HepG2 (cell line): ENCODE measurements at regions not wholly inside any gene's neighbourhood (a gene's known extent, or its start where the extent isn't known, plus 50 kb on each side); places are given as distances from the start of the nearest gene placed in this dataset.

Experiments used
- ATAC-seq: fragments of 200-7000 bp; cut with Tn5 transposase; 3 replicates; pipeline ENCODE4 v1.9.1; 2020; ENCODE audit warnings: mild to moderate bottlenecking, moderate library complexity
- BruUV-seq: library from RNA; stranded (reverse); fragments of 400-500 nt; replicated peaks from 2 replicates; lab custom pipeline; 2021; lab: Mats Ljungman, UMichigan
- CTCF ChIA-PET: fragments of 300-600 bp; formaldehyde crosslinking; extraction: SDS; loops from one replicate; lab custom pipeline; 2021; ENCODE audit warnings: low total read pairs, inconsistent platforms, low intra/inter-chr PET ratio; lab: Yijun Ruan, JAX
- POLR2A ChIA-PET: fragments of 350-600 bp; sonication (Branson Sonifier 250); formaldehyde crosslinking; loops from one replicate; lab custom pipeline; 2020; ENCODE audit warnings: antibody characterized with exemption, inconsistent platforms; lab: Yijun Ruan, JAX
- DNase-seq: peaks from one replicate; pipeline ENCODE4 v3.0.0-alpha.2; 2015; ENCODE audit warnings: low spot score
- FAIRE-seq: peaks from 3 replicates; lab custom pipeline; 2011; peaks lifted over from hg19 to GRCh38; lab: Jason Lieb, UNC
- H2AFZ ChIP-seq: one replicate; pipeline ENCODE4 v1.6.1; 2011; ENCODE audit warnings: low read length, inconsistent platforms
- H3K27ac ChIP-seq: fragments of 300-600 bp; 3 replicates; pipeline ENCODE4 v1.8.0; 2011; ENCODE audit warnings: mixed run types, mild to moderate bottlenecking, mixed read lengths, low read length, inconsistent platforms; ENCODE audit not compliant: insufficient read depth; ENCODE audit errors: extremely low read length
- H3K27me3 ChIP-seq, 2 experiments: fragments of 200-600 bp in 1 of 2; 2 replicates in 1 of 2; 3 replicates in 1 of 2; pipeline versions ENCODE4 v1.6.0 to v1.8.0; 2011; ENCODE audit warnings: low read length in 2 of 2, mild to moderate bottlenecking in 2 of 2, moderate library complexity in 2 of 2, inconsistent platforms in 1 of 2; ENCODE audit not compliant: insufficient read depth in 2 of 2, control insufficient read depth in 1 of 2
- H3K36me3 ChIP-seq, 2 experiments: fragments of 200-600 bp in 1 of 2; replicated peaks in 1 of 2; 2 replicates in 1 of 2; 3 replicates in 1 of 2; pipeline versions ENCODE4 v1.5.1 to v1.8.0; 2011; ENCODE audit warnings: low read length in 2 of 2, inconsistent platforms in 1 of 2; ENCODE audit not compliant: insufficient read depth in 2 of 2, control insufficient read depth in 1 of 2
- H3K4me1 ChIP-seq: 2 replicates; pipeline ENCODE4 v1.5.1; 2012; ENCODE audit warnings: low read length, inconsistent platforms; ENCODE audit not compliant: insufficient read depth
- H3K4me2 ChIP-seq: 2 replicates; pipeline ENCODE4 v1.6.0; 2011; ENCODE audit warnings: low read depth, low read length, inconsistent platforms
- H3K4me3 ChIP-seq, 3 experiments: fragments of 200-600 bp in 1 of 3; sonication (generic), shearing (Covaris generic) in 1 of 3; replicated peaks in 1 of 3; 2 replicates each; pipeline ENCODE4 v1.5.1; 2011 to 2016; ENCODE audit warnings: low read length in 3 of 3, inconsistent platforms in 2 of 3, low read depth in 2 of 3, mild to moderate bottlenecking in 2 of 3, control low read depth in 1 of 3, mixed read lengths in 1 of 3; ENCODE audit not compliant: insufficient read depth in 1 of 3
- H3K79me2 ChIP-seq: one replicate; pipeline ENCODE4 v1.6.1; 2011; ENCODE audit warnings: low read length, inconsistent platforms; ENCODE audit not compliant: insufficient read depth
- H3K9ac ChIP-seq: 2 replicates; pipeline ENCODE4 v1.6.0; 2011; ENCODE audit warnings: mild to moderate bottlenecking, low read depth, low read length, inconsistent platforms; ENCODE audit not compliant: insufficient read depth
- H3K9me3 ChIP-seq: 2 replicates; pipeline ENCODE4 v1.5.1; 2012; ENCODE audit warnings: mild to moderate bottlenecking, low read length
- H4K20me1 ChIP-seq: 2 replicates; pipeline ENCODE4 v1.6.0; 2011; ENCODE audit warnings: inconsistent platforms, mild to moderate bottlenecking, low read length, moderate library complexity; ENCODE audit not compliant: insufficient read depth
- DMTF1 ChIP-seq: sonication (generic); formaldehyde crosslinking; IDR thresholded peaks from 2 replicates; pipeline ENCODE4 v1.4.0; 2020; ENCODE audit warnings: mild to moderate bottlenecking, missing genetic modification reagents
- KAT8 ChIP-seq: IDR thresholded peaks from 2 replicates; pipeline ENCODE4 v1.6.1; 2016; ENCODE audit warnings: missing genetic modification reagents, missing compliant biosample characterization
- PRDM15 ChIP-seq: sonication (generic); formaldehyde crosslinking; IDR thresholded peaks from 2 replicates; pipeline ENCODE4 v1.4.0; 2020; ENCODE audit warnings: missing genetic modification reagents
- ZFP1 ChIP-seq: IDR thresholded peaks from 2 replicates; pipeline ENCODE4 v1.6.1; 2016
- ZNF451 ChIP-seq: sonication (generic); formaldehyde crosslinking; IDR thresholded peaks from 2 replicates; pipeline ENCODE4 v1.5.0; 2020; ENCODE audit warnings: mild to moderate bottlenecking, missing genetic modification reagents
- in situ Hi-C: cut with HindIII; loops from 2 replicates; pipeline ENCODE4 v1.10.0; 2017; ENCODE audit warnings: low pct_unique_long_range_greater_than_20kb; ENCODE audit not compliant: extremely low pct_ligation_motif_present
- intact Hi-C: fragments of 100-400 bp; cut with micrococcal nuclease; formaldehyde crosslinking; loops from one replicate; pipeline ENCODE4 v1.10.0; 2022; ENCODE audit not compliant: unreplicated experiment

- TF ChIP-seq DMTF1 (CRISPR knock-in tag) = no peak
These were observed 76.7 kb upstream of the SLC22A16 start (continued) for GRCh38 chr6:110552901-110553641.

GRCh38 chr6:110552076-110552475, 75.7 kb upstream of the SLC22A16 start:
- Histone ChIP-seq H4K20me1 (no peaks in the 10 kb centered on the region), H3K9ac (no peak overlapping the region), H3K4me3 (no peak overlapping the region), H3K36me3 (no peaks in the 10 kb centered on the region; a peak in 1 of 5 replicates), H3K4me2 (no peak overlapping the region), H3K4me1 (peaks cover 85% of the 10 kb centered on the region), H2AFZ (no peak overlapping the region), H3K9me3 (peaks cover 18% of the 10 kb centered on the region), H3K27ac (no peak overlapping the region), H3K79me2 (no peaks in the 10 kb centered on the region), H3K27me3 (no peaks in the 10 kb centered on the region)
- ATAC-seq (no peak), DNase-seq (no peak), FAIRE-seq (no peak)
- in situ Hi-C loops = no loop called here
- BruUV-seq = no TSS peak
- TF ChIP-seq PRDM15 (no peak), ZFP1 (CRISPR knock-in tag) (peak; percentile 97), ZNF451 (CRISPR knock-in tag) (no peak), KAT8 (CRISPR knock-in tag) (no peak)
- POLR2A ChIA-PET = no interaction called here
- intact Hi-C loops = no loop called here
- CTCF ChIA-PET = no interaction called here
